Endothelial cell (in vitro differentiated cells): ENCODE measurements at regions not wholly inside any gene's neighbourhood (a gene's known extent, or its start where the extent isn't known, plus 50 kb on each side); places are given as distances from the start of the nearest gene placed in this dataset.

Experiments used
- DNase-seq: peaks from one replicate; pipeline ENCODE4 v3.0.0; 2021; ENCODE audit warnings: low spot score
- H3K27ac Mint-ChIP-seq: one replicate; pipeline ENCODE4 v1.8.0; 2021; ENCODE audit warnings: mixed read lengths, inconsistent platforms; ENCODE audit not compliant: unreplicated experiment
- H3K27me3 Mint-ChIP-seq: one replicate; pipeline ENCODE4 v1.8.0; 2021; ENCODE audit warnings: mild to moderate bottlenecking, moderate library complexity, mixed read lengths, inconsistent platforms; ENCODE audit not compliant: unreplicated experiment
- H3K36me3 Mint-ChIP-seq: one replicate; pipeline ENCODE4 v1.8.0; 2021; ENCODE audit warnings: mild to moderate bottlenecking, low read depth, mixed read lengths, inconsistent platforms; ENCODE audit not compliant: unreplicated experiment
- H3K4me1 Mint-ChIP-seq: one replicate; pipeline ENCODE4 v1.8.0; 2021; ENCODE audit warnings: mild to moderate bottlenecking, mixed read lengths, inconsistent platforms; ENCODE audit not compliant: unreplicated experiment
- H3K4me3 Mint-ChIP-seq: one replicate; pipeline ENCODE4 v1.8.0; 2021; ENCODE audit warnings: mild to moderate bottlenecking, mixed read lengths, inconsistent platforms; ENCODE audit not compliant: unreplicated experiment
- H3K9me3 Mint-ChIP-seq: one replicate; pipeline ENCODE4 v1.8.0; 2021; ENCODE audit warnings: mixed read lengths, inconsistent platforms; ENCODE audit not compliant: unreplicated experiment
- CTCF ChIP-seq: fragments of 200-600 bp; sonication (generic); IDR thresholded peaks from one replicate; pipeline ENCODE4 v1.5.0; 2021; ENCODE audit warnings: antibody characterized with exemption; ENCODE audit not compliant: unreplicated experiment

- H3K27ac Mint-ChIP-seq = no peak overlapping the region
- no peaks in the 10 kb centered on the region for H3K9me3 Mint-ChIP-seq
- H3K36me3 Mint-ChIP-seq = no peaks in the 10 kb centered on the region
- no peaks in the 10 kb centered on the region for H3K4me1 Mint-ChIP-seq
- H3K4me3 Mint-ChIP-seq = no peak overlapping the region
- TF ChIP-seq CTCF = no peak
- no peak for DNase-seq
- no peaks in the 10 kb centered on the region for H3K27me3 Mint-ChIP-seq
These were observed 74.7 kb upstream of the TOX3 start for GRCh38 chr16:52621651-52622050.

- no peak for DNase-seq
- TF ChIP-seq CTCF = no peak
- Mint-ChIP-seq H3K27ac (no peak overlapping the region), H3K27me3 (no peaks in the 10 kb centered on the region), H3K36me3 (no peaks in the 10 kb centered on the region), H3K4me3 (no peak overlapping the region), H3K4me1 (no peaks in the 10 kb centered on the region), H3K9me3 (no peaks in the 10 kb centered on the region)
These were observed 72.0 kb upstream of the TOX3 start for GRCh38 chr16:52618753-52619497.

- no peaks in the 10 kb centered on the region for H3K9me3 Mint-ChIP-seq
- no peaks in the 10 kb centered on the region for H3K4me1 Mint-ChIP-seq
These were observed 70.6 kb upstream of the TOX3 start for GRCh38 chr16:52617591-52617990.

GRCh38 chr16:52613508-52613907 lies 66.6 kb upstream of the TOX3 start:
- DNase-seq = no peak
- no peaks in the 10 kb centered on the region for H3K27me3 Mint-ChIP-seq
- no peaks in the 10 kb centered on the region for H3K4me1 Mint-ChIP-seq
- no peaks in the 10 kb centered on the region for H3K9me3 Mint-ChIP-seq
- TF ChIP-seq CTCF = no peak
- no peaks in the 10 kb centered on the region for H3K36me3 Mint-ChIP-seq
- no peak overlapping the region for H3K4me3 Mint-ChIP-seq
- no peak overlapping the region for H3K27ac Mint-ChIP-seq

More at GRCh38 chr16:52617591-52617990, 70.6 kb upstream of the TOX3 start:
- Mint-ChIP-seq H3K27ac (no peak overlapping the region), H3K27me3 (no peaks in the 10 kb centered on the region), H3K36me3 (no peaks in the 10 kb centered on the region), H3K4me3 (no peak overlapping the region)
- DNase-seq = no peak
- no peak for TF ChIP-seq CTCF

- H3K36me3 Mint-ChIP-seq = no peaks in the 10 kb centered on the region
These were observed 65.1 kb upstream of the TOX3 start for GRCh38 chr16:52611817-52612673.

More at GRCh38 chr16:52611817-52612673, 65.1 kb upstream of the TOX3 start:
- Mint-ChIP-seq H3K9me3 (no peaks in the 10 kb centered on the region), H3K4me1 (no peaks in the 10 kb centered on the region), H3K4me3 (no peak overlapping the region), H3K27me3 (no peaks in the 10 kb centered on the region), H3K27ac (no peak overlapping the region)
- no peak for DNase-seq
- no peak for TF ChIP-seq CTCF
